Motor neuron (in vitro differentiated cells): ENCODE measurements at regions not wholly inside any gene's neighbourhood (a gene's known extent, or its start where the extent isn't known, plus 50 kb on each side); places are given as distances from the start of the nearest gene placed in this dataset.

Source experiments
- ATAC-seq, 8 experiments: fragments of 200-7000 bp; cut with Tn5 transposase; replicated peaks in 6 of 8; 2 replicates each; pipeline ENCODE4 v1.8.0; 2021; ENCODE audit warnings: mild to moderate bottlenecking in 8 of 8, moderate library complexity in 8 of 8
- H3K27ac ChIP-seq, 2 donors: fragments of 250-450 bp; sonication (Bioruptor Pico); 2 replicates each; pipeline ENCODE4 v1.9.0; 2021; ENCODE audit warnings: antibody characterized with exemption in 2 of 2, mild to moderate bottlenecking in 2 of 2, moderate library complexity in 1 of 2
- H3K4me1 ChIP-seq, 2 donors: fragments of 250-450 bp; sonication (Bioruptor Pico); replicated peaks in 1 of 2; 2 replicates each; pipeline ENCODE4 v1.6.1; 2021; ENCODE audit warnings: antibody characterized with exemption in 2 of 2, mild to moderate bottlenecking in 2 of 2, moderate library complexity in 1 of 2
- H3K4me3 ChIP-seq, 5 donors: fragments of 250-450 bp; sonication (Bioruptor Pico); 2 replicates each; pipeline ENCODE4 v1.9.0; 2021; ENCODE audit warnings: antibody characterized with exemption in 5 of 5, mild to moderate bottlenecking in 5 of 5, moderate library complexity in 4 of 5
- WGBS, 10 experiments: fragments of 450-650 bp; shearing (Covaris generic); methylation state at CpG; one replicate each; pipeline ENCODE4 v1.0.0; 2022; 5-methylcytosine and 5-hydroxymethylcytosine counted together
- in situ Hi-C, 9 experiments: fragments of 400-800 bp; cut with MboI; loops; one replicate each; pipeline ENCODE4 v1.15.0; 2021; ENCODE audit warnings: low sequenced_read_pairs in 9 of 9, low pct_unique_long_range_greater_than_20kb in 2 of 9; ENCODE audit not compliant: unreplicated experiment in 9 of 9

DNA sequence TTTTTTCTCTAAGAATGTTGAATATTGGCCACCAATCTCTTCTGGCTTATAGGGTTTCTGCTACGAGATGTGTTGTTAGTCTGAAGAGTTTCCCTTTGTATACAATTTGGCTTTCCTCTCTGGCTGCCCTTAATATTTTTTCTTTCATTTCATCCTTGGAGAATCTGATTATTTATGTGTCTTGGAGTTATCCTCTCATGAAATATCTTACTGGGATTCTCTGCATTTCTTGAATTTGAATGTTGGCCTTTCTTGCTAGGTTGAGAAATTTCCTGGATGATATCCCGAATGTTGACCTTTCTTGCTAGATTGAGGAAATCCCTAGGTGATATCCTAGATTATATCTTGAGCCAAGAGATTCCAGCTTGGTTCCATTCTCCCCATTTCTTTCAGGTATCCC, 125.6 kb downstream of the SLC5A7 start:
- Histone ChIP-seq H3K4me3 (no peak overlapping the region), H3K27ac (no peak overlapping the region), H3K4me1 (peaks cover 4 to 16% of the 10 kb centered on the region in 2 donors)
- no peak for ATAC-seq
- in situ Hi-C loops = no loop called here
- WGBS, 10 experiments = 0 to 94% (median 33%) methylated on average over 1 to 2 of the region's 2 CpGs; no CpG with 5 or more reads in 2 of the 10 experiments

DNA sequence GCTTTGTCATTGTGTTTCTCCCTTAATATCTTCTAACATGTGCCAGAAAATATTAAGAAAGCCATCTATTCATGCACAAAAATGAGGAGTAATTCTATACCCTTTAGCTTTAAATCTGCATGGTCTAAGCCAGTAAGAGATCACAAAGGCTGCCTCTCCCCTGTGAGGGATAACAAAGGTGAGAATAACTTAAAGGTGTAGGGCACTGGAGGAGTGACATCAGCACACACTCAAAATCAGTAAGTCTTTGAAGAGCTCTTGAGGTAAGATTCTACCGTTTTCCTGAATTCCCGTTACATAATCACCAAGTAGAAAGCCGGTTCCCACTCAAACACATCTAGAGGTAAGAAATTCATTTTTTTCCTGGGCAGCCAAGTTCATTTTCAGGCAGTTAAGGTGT, 123.9 kb upstream of the SULT1C3 start:
- ATAC-seq = no peak
- no peak overlapping the region for H3K4me3 ChIP-seq
- 52 to 100% (median 94%) methylated on average over 1 to 3 of the region's 3 CpGs; no CpG with 5 or more reads in 5 of the 10 experiments for WGBS, 10 experiments
- peaks cover 14 to 20% of the 10 kb centered on the region in 2 donors for H3K4me1 ChIP-seq
- in situ Hi-C loops = no loop called here
- no peak overlapping the region for H3K27ac ChIP-seq

DNA sequence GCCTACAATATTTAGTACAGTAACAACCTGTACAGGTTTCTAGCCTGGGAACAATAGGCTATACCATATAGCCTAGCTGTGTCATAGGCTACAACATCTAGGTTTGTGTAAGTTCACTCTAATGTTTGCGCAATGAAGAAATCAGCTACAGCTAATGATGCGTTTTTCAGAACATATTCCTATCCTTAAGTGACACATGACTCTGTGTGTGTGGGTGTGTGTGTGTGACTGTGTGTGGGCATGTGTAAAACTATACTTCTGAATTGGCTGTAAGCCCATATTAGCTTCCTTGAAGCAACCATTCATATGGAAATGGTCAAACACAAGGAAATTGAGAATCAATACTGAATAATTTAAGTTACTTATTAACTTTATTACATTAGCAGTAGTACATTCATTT, 120.8 kb upstream of the SULT1C3 start:
- WGBS, 10 experiments = 40 to 75% (median 50%) methylated on average over 1 to 2 of the region's 2 CpGs; no CpG with 5 or more reads in 4 of the 10 experiments
- H3K27ac ChIP-seq = no peak overlapping the region
- in situ Hi-C loops = no loop called here
- ATAC-seq = peak in 4 of 8 experiments; percentile 9 to 51 (median 28)
- H3K4me1 ChIP-seq = peaks cover 14 to 22% of the 10 kb centered on the region in 2 donors
- H3K4me3 ChIP-seq = no peak overlapping the region

DNA sequence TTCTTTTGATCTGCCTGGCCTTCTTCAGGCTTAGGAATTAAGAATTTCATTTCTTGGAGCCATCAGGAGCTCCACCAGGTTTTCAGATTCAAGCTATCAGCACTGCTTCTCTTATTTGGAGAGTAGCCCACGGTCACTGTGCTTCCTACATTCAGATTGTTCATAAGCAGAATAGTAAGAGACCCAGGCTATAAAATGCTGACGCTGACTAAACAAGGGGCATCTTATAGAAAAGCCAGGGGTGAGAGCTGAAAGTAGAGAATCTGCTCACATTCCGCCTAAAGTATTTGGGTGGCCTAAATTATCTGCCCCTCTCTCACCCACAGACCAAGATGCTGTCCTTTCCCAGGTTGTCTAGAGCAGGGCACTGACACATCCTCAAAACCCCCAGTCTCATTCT, 120.3 kb upstream of the SULT1C3 start:
- no peak overlapping the region for H3K4me3 ChIP-seq
- ATAC-seq = no peak
- in situ Hi-C loops = no loop called here
- WGBS, 10 experiments = 8 to 83% (median 40%) methylated on average over 1 to 3 of the region's 3 CpGs; no CpG with 5 or more reads in 2 of the 10 experiments
- H3K4me1 ChIP-seq = peaks cover 17 to 27% of the 10 kb centered on the region in 2 donors
- peak overlapping the region in 1 of 2 donors; percentile 39 for H3K27ac ChIP-seq

GRCh38 chr2:108124736-108125495, 114.9 kb upstream of the SULT1C3 start:
- Histone ChIP-seq H3K4me3 (no peak overlapping the region), H3K4me1 (peaks cover 17 to 62% of the 10 kb centered on the region in 2 donors), H3K27ac (peak overlapping the region; percentile 36 to 89)
- WGBS, 10 experiments = 0 to 38% (median 14%) methylated on average over 1 to 4 of the region's 4 CpGs
- in situ Hi-C loops = no loop called here
- ATAC-seq = peak; percentile 60 to 98 (median 93)

DNA sequence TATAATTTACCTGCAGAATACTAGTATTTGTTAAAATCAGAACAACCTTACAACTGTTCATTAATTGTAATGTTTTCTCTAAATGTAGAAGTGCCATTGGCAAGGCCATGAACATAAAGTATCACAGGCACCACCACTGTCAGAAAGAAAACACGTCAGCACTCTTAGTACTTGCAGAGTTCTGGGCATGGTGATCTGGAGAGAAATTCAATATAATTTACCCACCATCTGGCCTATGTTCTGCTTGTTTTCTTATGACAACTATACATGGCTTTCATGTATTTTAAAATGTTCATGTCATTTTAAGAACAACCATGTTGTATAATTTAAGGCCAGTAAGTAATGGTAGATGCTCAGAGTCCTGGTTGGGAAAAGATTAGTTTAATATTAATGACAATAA, 114.2 kb upstream of the SULT1C3 start:
- H3K4me3 ChIP-seq = no peak overlapping the region
- in situ Hi-C loops = no loop called here
- peak overlapping the region in 1 of 2 donors; percentile 89 for H3K27ac ChIP-seq
- ATAC-seq = no peak
- H3K4me1 ChIP-seq = peaks cover 17 to 62% of the 10 kb centered on the region in 2 donors
- 8 to 83% (median 54%) methylated on average over 1 of the region's 1 CpG; no CpG with 5 or more reads in 4 of the 10 experiments for WGBS, 10 experiments

DNA sequence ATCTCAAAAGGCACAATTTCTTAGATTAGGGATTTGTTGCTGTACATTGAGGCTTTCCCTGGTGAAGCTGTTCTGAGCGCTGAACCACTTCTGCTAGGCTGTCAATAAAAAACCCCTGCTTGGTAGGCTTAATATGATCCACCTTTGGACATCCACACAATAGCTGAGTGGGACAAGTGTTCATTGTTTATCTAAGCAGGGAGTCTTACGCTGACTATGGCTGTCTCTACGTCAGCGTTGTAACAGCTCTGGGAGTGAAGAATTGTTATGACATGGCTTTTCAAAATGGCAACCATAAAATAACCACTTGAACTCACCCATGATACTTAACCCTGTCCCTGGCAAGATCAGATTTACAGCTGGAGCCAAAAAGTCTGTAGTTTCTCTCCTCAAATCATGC, 111.5 kb upstream of the SULT1C3 start:
- ATAC-seq = peak in 5 of 8 experiments; percentile 34 to 70 (median 62)
- Histone ChIP-seq H3K4me3 (no peak overlapping the region), H3K4me1 (peaks cover 17 to 62% of the 10 kb centered on the region in 2 donors), H3K27ac (peak overlapping the region in 1 of 2 donors; percentile 67)
- in situ Hi-C loops = no loop called here
- 11 to 100% (median 50%) methylated on average over 1 to 4 of the region's 4 CpGs; no CpG with 5 or more reads in 3 of the 10 experiments for WGBS, 10 experiments

DNA sequence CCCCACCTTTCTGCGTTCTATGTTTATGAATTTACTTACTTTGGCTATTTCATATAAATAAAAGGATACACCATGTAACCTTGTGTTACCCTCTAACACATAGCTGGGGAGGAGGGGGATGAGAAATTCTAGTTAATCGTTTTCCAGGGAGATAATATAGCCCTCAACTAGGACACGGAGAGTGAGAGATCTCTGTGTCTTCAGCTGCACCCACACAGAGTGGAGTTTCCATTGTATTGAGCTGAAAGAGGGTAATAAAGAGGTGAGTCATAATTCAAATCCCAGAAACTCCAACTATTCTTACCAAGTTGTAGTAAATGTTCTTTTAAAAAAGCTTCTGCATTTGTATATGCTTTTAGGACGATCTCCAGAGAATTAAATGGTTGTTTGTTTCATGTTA, 110.1 kb upstream of the SULT1C3 start:
- in situ Hi-C loops = no loop called here
- Histone ChIP-seq H3K27ac (no peak overlapping the region), H3K4me3 (no peak overlapping the region), H3K4me1 (peaks cover 13 to 54% of the 10 kb centered on the region in 2 donors)
- peak in 7 of 8 experiments; percentile 10 to 42 (median 29) for ATAC-seq
- 0 to 40% (median 24%) methylated on average over 2 to 4 of the region's 4 CpGs for WGBS, 10 experiments

- Histone ChIP-seq H3K4me3 (no peak overlapping the region), H3K4me1 (peaks cover 4 to 17% of the 10 kb centered on the region in 2 donors), H3K27ac (no peak overlapping the region)
- ATAC-seq = no peak
- 0 to 100% (median 70%) methylated on average over 1 to 2 of the region's 2 CpGs; no CpG with 5 or more reads in 3 of the 10 experiments for WGBS, 10 experiments
- in situ Hi-C loops = no loop called here
These were observed 106.3 kb upstream of the SULT1C3 start for GRCh38 chr2:108133457-108133856.

GRCh38 chr2:108139521-108139920, 100.2 kb upstream of the SULT1C3 start:
- H3K4me3 ChIP-seq = no peak overlapping the region
- H3K27ac ChIP-seq = no peak overlapping the region
- ATAC-seq = peak in 1 of 8 experiments; percentile 41
- in situ Hi-C loops = no loop called here
- no peaks in the 10 kb centered on the region for H3K4me1 ChIP-seq
- 0 to 69% (median 25%) methylated on average over 1 to 2 of the region's 2 CpGs; no CpG with 5 or more reads in 1 of the 10 experiments for WGBS, 10 experiments

DNA sequence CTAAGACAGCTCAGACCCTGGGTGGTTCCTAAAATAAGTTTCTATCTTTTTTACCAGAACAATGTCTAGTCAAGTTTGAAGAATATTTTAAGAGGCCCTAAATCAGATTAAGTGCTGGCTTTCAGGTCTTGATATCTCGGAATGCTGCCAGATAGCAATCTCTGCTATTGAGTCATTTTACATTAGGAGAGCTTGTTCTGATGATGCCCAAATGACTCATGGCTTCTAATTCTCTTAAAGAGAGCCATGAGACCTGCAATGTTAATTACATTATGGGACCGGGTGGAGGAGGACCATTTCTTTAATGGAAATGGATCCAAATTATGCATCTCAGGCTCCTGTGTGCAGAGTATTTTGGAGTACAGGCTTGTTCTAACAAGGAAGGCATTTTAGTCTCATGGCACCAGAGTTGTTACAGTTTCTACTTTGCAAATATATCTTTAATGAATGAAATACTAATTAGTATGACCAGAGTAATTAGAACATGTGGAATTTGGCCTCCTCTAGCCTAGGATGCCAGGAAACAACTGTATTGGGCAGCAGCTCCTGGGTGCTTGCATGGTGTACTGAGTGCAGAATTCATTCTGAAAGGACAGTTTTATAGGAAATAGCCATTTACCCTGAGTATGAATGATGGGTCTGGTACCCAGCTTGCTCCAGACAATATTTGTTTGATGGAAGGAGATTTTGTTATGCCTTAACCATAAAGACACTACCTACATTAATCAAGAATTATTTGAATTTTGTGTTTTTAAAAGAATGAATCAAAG, 94.0 kb upstream of the SULT1C3 start:
- peak in 7 of 8 experiments; percentile 46 to 97 (median 81) for ATAC-seq
- peak overlapping the region in 1 of 2 donors; percentile 70 for H3K27ac ChIP-seq
- 10 to 100% (median 48%) methylated on average over 1 to 2 of the region's 2 CpGs for WGBS, 10 experiments
- peaks cover 0 to 11% of the 10 kb centered on the region in 2 donors for H3K4me1 ChIP-seq
- in situ Hi-C loops = no loop called here
- H3K4me3 ChIP-seq = no peak overlapping the region

DNA sequence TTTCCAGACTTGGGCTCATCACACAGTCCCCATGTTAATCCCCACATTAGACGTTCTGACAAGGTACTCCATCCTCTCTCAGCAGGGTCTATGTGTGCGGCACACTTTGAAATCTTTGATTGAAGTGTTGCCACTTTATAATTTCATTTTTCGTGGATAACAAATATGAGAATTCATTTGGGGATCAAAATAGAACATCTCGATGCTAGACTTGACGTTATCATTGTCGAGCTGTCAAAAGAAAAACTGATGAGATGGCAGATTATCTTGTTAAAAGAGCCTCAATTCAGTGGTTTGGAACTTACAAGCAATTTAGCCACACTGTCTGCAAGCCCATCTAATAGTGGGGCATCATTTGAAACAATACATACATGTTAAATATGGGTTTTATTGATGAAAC, 91.2 kb upstream of the SULT1C3 start:
- Histone ChIP-seq H3K4me3 (no peak overlapping the region), H3K27ac (no peak overlapping the region), H3K4me1 (peaks cover 0 to 11% of the 10 kb centered on the region in 2 donors)
- in situ Hi-C loops = no loop called here
- WGBS, 10 experiments = 14 to 100% (median 81%) methylated on average over 1 to 6 of the region's 6 CpGs
- no peak for ATAC-seq
